ENCODE measurements at regions not wholly inside any gene's neighbourhood (a gene's known extent, or its start where the extent isn't known, plus 50 kb on each side); places are given as distances from the start of the nearest gene placed in this dataset.

- no peak overlapping the region for H3K4me3 Mint-ChIP-seq
- H3K4me2 ChIP-seq = no peak overlapping the region
- H3K79me2 ChIP-seq (ENCODE audit: low read depth) = no peaks in the 10 kb centered on the region
- no peak for TF ChIP-seq EZH2 (IDR thresholded peaks at IDR 0.05)
- H3K36me3 Mint-ChIP-seq = peaks cover 4% of the 10 kb centered on the region
- no peaks in the 10 kb centered on the region for H3K27me3 Mint-ChIP-seq (ENCODE audit: insufficient read depth, low read depth)
- no peaks in the 10 kb centered on the region for H4K20me1 ChIP-seq (ENCODE audit: low read depth)
- H3K4me1 ChIP-seq = no peaks in the 10 kb centered on the region
- no peak overlapping the region for H3K4me3 ChIP-seq
- H3K9me3 ChIP-seq (ENCODE audit: low read depth) = no peaks in the 10 kb centered on the region
- no peak overlapping the region for H3K27ac Mint-ChIP-seq
- H3K27me3 ChIP-seq = no peaks in the 10 kb centered on the region
- H2AFZ ChIP-seq (replicated peaks) = no peak overlapping the region
- no peaks in the 10 kb centered on the region for H3K36me3 ChIP-seq
- no peaks in the 10 kb centered on the region for H3F3A ChIP-seq (ENCODE audit: low read depth)
- peaks cover 2% of the 10 kb centered on the region for H3K4me1 Mint-ChIP-seq
- H3K27ac ChIP-seq = no peak overlapping the region
- H3K9ac ChIP-seq = no peak overlapping the region
- DNase-seq (ENCODE audit: low spot score) = no peak
- peaks cover 32% of the 10 kb centered on the region for H3K9me3 Mint-ChIP-seq
Measured at GRCh38 chr11:122478986-122479385, 176.5 kb upstream of the UBASH3B start.

- Mint-ChIP-seq H3K4me1 (no peaks in the 10 kb centered on the region), H3K36me3 (no peaks in the 10 kb centered on the region), H3K27ac (no peak overlapping the region), H3K9me3 (peaks cover 17% of the 10 kb centered on the region), H3K4me3 (no peak overlapping the region), H3K27me3 (ENCODE audit: insufficient read depth, low read depth) (peaks cover 2% of the 10 kb centered on the region)
- no peak for DNase-seq (ENCODE audit: low spot score)
- Histone ChIP-seq H3K4me2 (no peak overlapping the region), H3K36me3 (peaks cover 4% of the 10 kb centered on the region), H3K4me1 (no peaks in the 10 kb centered on the region), H3K27me3 (no peaks in the 10 kb centered on the region), H4K20me1 (ENCODE audit: low read depth) (no peaks in the 10 kb centered on the region), H3F3A (ENCODE audit: low read depth) (no peaks in the 10 kb centered on the region), H3K79me2 (ENCODE audit: low read depth) (no peaks in the 10 kb centered on the region), H3K27ac (no peak overlapping the region), H2AFZ (replicated peaks) (no peak overlapping the region), H3K9ac (no peak overlapping the region), H3K9me3 (ENCODE audit: low read depth) (no peaks in the 10 kb centered on the region), H3K4me3 (no peak overlapping the region)
- TF ChIP-seq EZH2 (IDR thresholded peaks at IDR 0.05) (no peak), EZH2phosphoT487 (IDR thresholded peaks at IDR 0.05) (no peak), CTCF (IDR thresholded peaks at IDR 0.05) (no peak)
Measured at GRCh38 chr11:122468965-122469364, 186.6 kb upstream of the UBASH3B start.

- no peak overlapping the region for H3K9ac ChIP-seq
- Mint-ChIP-seq H3K4me1 (peaks cover 4% of the 10 kb centered on the region), H3K9me3 (peaks cover 37% of the 10 kb centered on the region), H3K27me3 (ENCODE audit: insufficient read depth, low read depth) (peaks cover 4% of the 10 kb centered on the region), H3K4me3 (no peak overlapping the region), H3K36me3 (no peaks in the 10 kb centered on the region), H3K27ac (no peak overlapping the region)
- H3K4me2 ChIP-seq = no peak overlapping the region
- no peaks in the 10 kb centered on the region for H4K20me1 ChIP-seq (ENCODE audit: low read depth)
- no peaks in the 10 kb centered on the region for H3F3A ChIP-seq (ENCODE audit: low read depth)
- no peaks in the 10 kb centered on the region for H3K27me3 ChIP-seq
- no peaks in the 10 kb centered on the region for H3K4me1 ChIP-seq
- no peaks in the 10 kb centered on the region for H3K9me3 ChIP-seq (ENCODE audit: low read depth)
- no peak overlapping the region for H2AFZ ChIP-seq (replicated peaks)
- DNase-seq (ENCODE audit: low spot score) = no peak
- H3K79me2 ChIP-seq (ENCODE audit: low read depth) = no peaks in the 10 kb centered on the region
- TF ChIP-seq EZH2 (IDR thresholded peaks at IDR 0.05) = no peak
- peaks cover 4% of the 10 kb centered on the region for H3K36me3 ChIP-seq
- H3K27ac ChIP-seq = no peak overlapping the region
- H3K4me3 ChIP-seq = no peak overlapping the region
Measured at GRCh38 chr11:122463530-122463929, 192.0 kb upstream of the UBASH3B start.

- no peak overlapping the region for H3K4me2 ChIP-seq
- no peak overlapping the region for H3K9ac ChIP-seq
- no peaks in the 10 kb centered on the region for H3K9me3 ChIP-seq (ENCODE audit: low read depth)
- H3K27ac Mint-ChIP-seq = no peak overlapping the region
- H3K27ac ChIP-seq = no peak overlapping the region
- TF ChIP-seq EZH2phosphoT487 (IDR thresholded peaks at IDR 0.05) (no peak), CTCF (IDR thresholded peaks at IDR 0.05) (no peak), EZH2 (IDR thresholded peaks at IDR 0.05) (no peak)
- peaks cover 3% of the 10 kb centered on the region for H3K4me1 ChIP-seq
- peaks cover 37% of the 10 kb centered on the region for H3K9me3 Mint-ChIP-seq
- no peaks in the 10 kb centered on the region for H3K27me3 ChIP-seq
- no peaks in the 10 kb centered on the region for H3K36me3 ChIP-seq
- no peak overlapping the region for H3K4me3 ChIP-seq
- H3K79me2 ChIP-seq (ENCODE audit: low read depth) = no peaks in the 10 kb centered on the region
- no peak for DNase-seq (ENCODE audit: low spot score)
- peaks cover 2% of the 10 kb centered on the region for H3K36me3 Mint-ChIP-seq
- no peaks in the 10 kb centered on the region for H3F3A ChIP-seq (ENCODE audit: low read depth)
- no peaks in the 10 kb centered on the region for H4K20me1 ChIP-seq (ENCODE audit: low read depth)
- no peak overlapping the region for H2AFZ ChIP-seq (replicated peaks)
- H3K27me3 Mint-ChIP-seq (ENCODE audit: insufficient read depth, low read depth) = peaks cover 4% of the 10 kb centered on the region
- H3K4me1 Mint-ChIP-seq = peaks cover 8% of the 10 kb centered on the region
- H3K4me3 Mint-ChIP-seq = no peak overlapping the region
Measured at GRCh38 chr11:122459064-122459463, 196.5 kb upstream of the UBASH3B start.
